IMR-90 (cell line): ENCODE measurements at regions not wholly inside any gene's neighbourhood (a gene's known extent, or its start where the extent isn't known, plus 50 kb on each side); places are given as distances from the start of the nearest gene placed in this dataset.

ENCODE experiments used
- ATAC-seq: fragments of 200-7000 bp; cut with Tn5 transposase; 2 replicates; pipeline ENCODE4 v1.9.1; 2020; ENCODE audit warnings: low read depth, mild to moderate bottlenecking, moderate library complexity
- BruUV-seq: library from RNA; stranded (reverse); fragments of 400-500 nt; replicated peaks from 2 replicates; lab custom pipeline; 2021; lab: Mats Ljungman, UMichigan
- CTCF ChIA-PET: fragments of 300-600 bp; formaldehyde crosslinking; extraction: SDS; loops from one replicate; lab custom pipeline; 2021; ENCODE audit warnings: antibody characterized with exemption; lab: Yijun Ruan, JAX
- POLR2A ChIA-PET: fragments of 300-600 bp; sonication (Branson Sonifier 250); formaldehyde crosslinking; loops from one replicate; lab custom pipeline; 2022; ENCODE audit warnings: antibody characterized with exemption; ENCODE audit not compliant: unreplicated experiment; lab: Charles Lee
- DNase-seq: peaks from one replicate; pipeline ENCODE4 v3.0.0; 2013
- H2AFZ ChIP-seq: replicated peaks from 2 replicates; pipeline ENCODE3; 2013; ENCODE audit warnings: low read length, mild to moderate bottlenecking; ENCODE audit not compliant: poor library complexity
- H2AK5ac ChIP-seq: 2 replicates; pipeline ENCODE4 v1.6.1; 2013; ENCODE audit warnings: low read depth, low read length, inconsistent platforms
- H2AK9ac ChIP-seq: replicated peaks from 2 replicates; pipeline ENCODE3; 2013; ENCODE audit warnings: mild to moderate bottlenecking, low read depth, low read length, moderate library complexity; ENCODE audit not compliant: poor library complexity
- H2BK120ac ChIP-seq: 2 replicates; pipeline ENCODE4 v1.6.1; 2013; ENCODE audit warnings: low read depth, low read length, inconsistent platforms
- H2BK15ac ChIP-seq: 3 replicates; pipeline ENCODE4 v1.6.1; 2013; ENCODE audit warnings: low read depth, low read length, inconsistent platforms
- H2BK20ac ChIP-seq: 2 replicates; pipeline ENCODE4 v1.6.1; 2013; ENCODE audit warnings: low read depth, mild to moderate bottlenecking, inconsistent platforms, low read length, moderate library complexity
- H2BK5ac ChIP-seq: 2 replicates; pipeline ENCODE4 v1.6.1; 2013; ENCODE audit warnings: mild to moderate bottlenecking, low read depth, low read length, inconsistent platforms; ENCODE audit not compliant: poor library complexity, severe bottlenecking
- H3K14ac ChIP-seq: replicated peaks from 2 replicates; pipeline ENCODE4 v1.6.1; 2013; ENCODE audit warnings: low read depth, low read length, inconsistent platforms
- H3K18ac ChIP-seq: 2 replicates; pipeline ENCODE4 v1.6.1; 2013; ENCODE audit warnings: low read depth, low read length, control low read depth
- H3K23ac ChIP-seq: 2 replicates; pipeline ENCODE4 v1.6.1; 2013; ENCODE audit warnings: low read depth, low read length, inconsistent platforms
- H3K27ac ChIP-seq: 2 replicates; pipeline ENCODE4 v1.5.1; 2013; ENCODE audit warnings: mild to moderate bottlenecking, control low read depth, low read length; ENCODE audit not compliant: insufficient read depth
- H3K27me3 ChIP-seq: 2 replicates; pipeline ENCODE4 v1.6.1; 2013; ENCODE audit warnings: low read length; ENCODE audit not compliant: control insufficient read depth, insufficient read depth
- H3K36me3 ChIP-seq: 2 replicates; pipeline ENCODE4 v1.6.1; 2013; ENCODE audit warnings: low read length, mixed read lengths; ENCODE audit not compliant: control insufficient read depth, insufficient read depth
- H3K4ac ChIP-seq: 2 replicates; pipeline ENCODE4 v1.6.1; 2013; ENCODE audit warnings: low read depth, low read length, inconsistent platforms
- H3K4me1 ChIP-seq: 2 replicates; pipeline ENCODE4 v1.6.1; 2013; ENCODE audit warnings: low read length, mixed read lengths; ENCODE audit not compliant: control insufficient read depth, insufficient read depth
- H3K4me2 ChIP-seq: 2 replicates; pipeline ENCODE4 v1.6.1; 2013; ENCODE audit warnings: low read depth, mild to moderate bottlenecking, control low read depth, low read length, moderate library complexity
- H3K4me3 ChIP-seq: 2 replicates; pipeline ENCODE4 v1.5.1; 2013; ENCODE audit warnings: low read depth, mild to moderate bottlenecking, control low read depth, low read length, moderate library complexity; ENCODE audit not compliant: insufficient read depth
- H3K56ac ChIP-seq: 2 replicates; pipeline ENCODE4 v1.6.1; 2013; ENCODE audit warnings: low read length, inconsistent platforms; ENCODE audit not compliant: insufficient read depth; ENCODE audit errors: extremely low read depth
- H3K79me1 ChIP-seq, 2 experiments: 2 replicates each; pipeline ENCODE4 v1.6.1; 2013; ENCODE audit warnings: low read length in 2 of 2, inconsistent platforms in 1 of 2, low read depth in 1 of 2
- H3K9ac ChIP-seq: 2 replicates; pipeline ENCODE4 v1.6.1; 2013; ENCODE audit warnings: low read depth, low read length, control low read depth
- H3K9me1 ChIP-seq: 2 replicates; pipeline ENCODE4 v1.6.1; 2013; ENCODE audit warnings: low read length, inconsistent platforms; ENCODE audit not compliant: insufficient read depth
- H3K9me3 ChIP-seq: 2 replicates; pipeline ENCODE4 v1.6.1; 2013; ENCODE audit warnings: low read length; ENCODE audit not compliant: control insufficient read depth, insufficient read depth
- H4K20me1 ChIP-seq: 2 replicates; pipeline ENCODE4 v1.6.1; 2013; ENCODE audit warnings: low read length, inconsistent platforms; ENCODE audit not compliant: insufficient read depth
- H4K5ac ChIP-seq: 2 replicates; pipeline ENCODE4 v1.6.1; 2013; ENCODE audit warnings: mild to moderate bottlenecking, low read depth, low read length, control low read depth
- H4K8ac ChIP-seq, 2 experiments: 2 replicates each; pipeline ENCODE4 v1.6.1; 2013; ENCODE audit warnings: low read depth in 2 of 2, low read length in 2 of 2, control low read depth in 1 of 2, inconsistent platforms in 1 of 2
- H4K91ac ChIP-seq: 2 replicates; pipeline ENCODE4 v1.6.1; 2013; ENCODE audit warnings: low read depth, low read length, inconsistent platforms; ENCODE audit not compliant: insufficient read depth
- BHLHE40 ChIP-seq: fragments of 150-350 bp; IDR thresholded peaks from 2 replicates; pipeline ENCODE4 v1.6.1; 2016; ENCODE audit warnings: mild to moderate bottlenecking, low read depth, low read length
- CEBPB ChIP-seq: IDR thresholded peaks from 2 replicates; pipeline ENCODE4 v1.6.1; 2012; ENCODE audit warnings: low read depth, low read length, improper control_type of control experiment
- FOS ChIP-seq: fragments of 150-350 bp; IDR thresholded peaks from 2 replicates; pipeline ENCODE4 v1.6.1; 2016; ENCODE audit warnings: low read depth, low read length
- MAFK ChIP-seq: IDR thresholded peaks from 2 replicates; pipeline ENCODE4 v1.6.1; 2012; ENCODE audit warnings: low read depth, low read length, improper control_type of control experiment
- MAZ ChIP-seq: IDR thresholded peaks from 2 replicates; pipeline ENCODE4 v1.6.1; 2012; ENCODE audit warnings: low read depth, mild to moderate bottlenecking, low read length, improper control_type of control experiment, moderate library complexity, borderline replicate concordance
- MXI1 ChIP-seq: IDR thresholded peaks from 2 replicates; pipeline ENCODE4 v1.6.1; 2012; ENCODE audit warnings: low read depth, mild to moderate bottlenecking, low read length, moderate library complexity, borderline replicate concordance
- NFE2L2 ChIP-seq: fragments of 150-350 bp; IDR thresholded peaks from 2 replicates; pipeline ENCODE4 v1.6.1; 2016; ENCODE audit warnings: low read depth, mild to moderate bottlenecking, low read length
- POLR2A ChIP-seq: IDR thresholded peaks from 2 replicates; pipeline ENCODE4 v1.6.1; 2012; ENCODE audit warnings: mild to moderate bottlenecking, low read depth, low read length
- RCOR1 ChIP-seq: IDR thresholded peaks from 2 replicates; pipeline ENCODE4 v1.6.1; 2012; ENCODE audit warnings: mild to moderate bottlenecking, low read length, improper control_type of control experiment; ENCODE audit not compliant: insufficient replicate concordance
- SMC3 ChIP-seq: fragments of 150-350 bp; IDR thresholded peaks from 2 replicates; pipeline ENCODE4 v1.6.1; 2016; ENCODE audit warnings: low read depth, mild to moderate bottlenecking, antibody characterized with exemption, low read length, moderate library complexity
- WGBS, 2 experiments: methylation state at CpG; one replicate each; pipeline versions ENCODE4 v1.1.5 to v1.1.7; 2013; ENCODE audit warnings: missing lambda C conversion rate in 2 of 2; ENCODE audit not compliant: insufficient read length in 1 of 2; ENCODE audit errors: extremely low coverage in 2 of 2; 5-methylcytosine and 5-hydroxymethylcytosine counted together
- dilution Hi-C: fragments of 300-500 bp; cut with HindIII; formaldehyde crosslinking; loops from one replicate; pipeline ENCODE4 v1.14.3; 2018; ENCODE audit warnings: low sequenced_read_pairs; ENCODE audit not compliant: unreplicated experiment
- in situ Hi-C: fragments of 300-500 bp; cut with MboI; formaldehyde crosslinking; loops from 3 replicates; pipeline ENCODE4 v1.14.3; 2019; ENCODE audit warnings: low sequenced_read_pairs, inconsistent platforms, mixed read lengths
- intact Hi-C: fragments of 100-400 bp; cut with micrococcal nuclease; formaldehyde crosslinking; loops from 2 replicates; pipeline ENCODE4 v1.10.0; 2022

- CTCF ChIA-PET, result no interaction called here
- no peaks in the 10 kb centered on the region for H3K27me3 ChIP-seq
- TF ChIP-seq MXI1 (no peak), CEBPB (no peak), BHLHE40 (no peak), FOS (no peak), SMC3 (no peak), POLR2A (no peak), MAZ (no peak), RCOR1 (no peak), NFE2L2 (no peak), MAFK (no peak)
Measured at GRCh38 chr4:18937746-18938145, 916.2 kb upstream of the LCORL start.

More at GRCh38 chr4:18937746-18938145, 916.2 kb upstream of the LCORL start:
- H3K9me3 ChIP-seq, result no peaks in the 10 kb centered on the region
- ATAC-seq, result no peak
- no peak overlapping the region for H3K4me3 ChIP-seq
- no peak overlapping the region for H3K4ac ChIP-seq
- dilution Hi-C loops (no loop called here), in situ Hi-C loops (no loop called here), intact Hi-C loops (no loop called here)
- WGBS, 2 experiments, result no CpG with 5 or more reads among the region's 4 CpGs
- no peak overlapping the region for H2BK5ac ChIP-seq
- no peak overlapping the region for H2BK120ac ChIP-seq
- H3K9me1 ChIP-seq, result no peaks in the 10 kb centered on the region
- no peak overlapping the region for H3K56ac ChIP-seq
- H2BK20ac ChIP-seq, result no peak overlapping the region
- H2AK9ac ChIP-seq, result no peak overlapping the region
- H4K5ac ChIP-seq, result no peak overlapping the region
- BruUV-seq, result no TSS peak
- no peak overlapping the region for H3K4me2 ChIP-seq
- H3K27ac ChIP-seq, result no peak overlapping the region
- no peaks in the 10 kb centered on the region for H3K36me3 ChIP-seq
- POLR2A ChIA-PET, result no interaction called here
- H3K9ac ChIP-seq, result no peak overlapping the region
- no peak overlapping the region for H4K8ac ChIP-seq
- H2AFZ ChIP-seq, result no peak overlapping the region
- no peak overlapping the region for H2AK5ac ChIP-seq
- no peaks in the 10 kb centered on the region for H3K79me1 ChIP-seq
- no peak for DNase-seq
- no peaks in the 10 kb centered on the region for H4K20me1 ChIP-seq
- H3K14ac ChIP-seq, result no peak overlapping the region
- no peak overlapping the region for H3K23ac ChIP-seq
- no peak overlapping the region for H2BK15ac ChIP-seq
- no peak overlapping the region for H3K18ac ChIP-seq
- H3K4me1 ChIP-seq, result no peaks in the 10 kb centered on the region
- H4K91ac ChIP-seq, result no peak overlapping the region
